Superior temporal gyrus (tissue), 1 donor: ENCODE measurements at regions not wholly inside any gene's neighbourhood (a gene's known extent, or its start where the extent isn't known, plus 50 kb on each side); places are given as distances from the start of the nearest gene placed in this dataset.

ENCODE experiments used
- DNase-seq: peaks from one replicate; pipeline ENCODE4 v3.0.0-alpha.2; 2016; ENCODE audit errors: extremely low spot score

DNA sequence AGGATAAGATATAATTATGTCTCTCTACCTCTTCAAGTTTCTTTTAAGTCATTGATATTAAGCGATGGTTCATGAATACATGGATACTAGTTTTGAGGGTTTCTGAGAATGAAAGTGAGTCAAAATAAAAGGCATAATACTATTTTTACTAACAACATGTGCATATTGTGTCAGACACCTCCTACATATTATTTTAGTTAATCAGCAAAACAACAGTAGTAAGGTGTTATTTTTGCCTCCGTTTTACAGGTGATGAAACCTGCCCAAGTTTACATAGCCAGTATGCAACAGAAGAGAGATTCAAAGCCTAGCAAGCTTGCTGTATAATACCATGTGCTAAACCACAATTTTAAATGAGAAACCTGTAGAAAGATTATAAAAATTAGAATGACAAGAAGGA lies 544.1 kb downstream of the EPHA5 start:
- DNase-seq, result no peak

DNA sequence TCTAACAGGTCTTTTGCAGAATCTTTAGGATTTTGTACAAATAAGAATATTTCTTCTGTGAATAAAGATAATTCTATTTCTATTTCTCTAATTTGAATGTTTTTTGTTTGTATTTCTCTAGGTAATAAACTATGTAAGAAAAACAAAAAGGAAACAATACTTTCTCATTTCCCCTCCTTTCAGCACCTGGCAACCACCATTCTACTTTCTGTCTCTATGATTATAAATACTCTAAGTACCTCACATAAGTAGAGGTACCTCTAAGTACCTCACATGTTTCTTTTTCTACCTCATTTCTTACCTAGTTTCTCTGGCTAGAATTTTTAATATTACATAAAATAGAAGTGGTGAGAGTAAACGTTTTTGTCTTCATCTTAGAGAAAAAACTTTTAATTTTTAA lies 550.0 kb downstream of the EPHA5 start:
- no peak for DNase-seq

- no peak for DNase-seq
These were observed 567.9 kb downstream of the EPHA5 start for GRCh38 chr4:65102419-65102818.

- DNase-seq, result no peak
These were observed 573.7 kb downstream of the EPHA5 start for GRCh38 chr4:65096630-65097029.

- no peak for DNase-seq
These were observed 580.6 kb downstream of the EPHA5 start for GRCh38 chr4:65089666-65090065.

- DNase-seq, result no peak
These were observed 587.2 kb downstream of the EPHA5 start for GRCh38 chr4:65083076-65083475.

DNA sequence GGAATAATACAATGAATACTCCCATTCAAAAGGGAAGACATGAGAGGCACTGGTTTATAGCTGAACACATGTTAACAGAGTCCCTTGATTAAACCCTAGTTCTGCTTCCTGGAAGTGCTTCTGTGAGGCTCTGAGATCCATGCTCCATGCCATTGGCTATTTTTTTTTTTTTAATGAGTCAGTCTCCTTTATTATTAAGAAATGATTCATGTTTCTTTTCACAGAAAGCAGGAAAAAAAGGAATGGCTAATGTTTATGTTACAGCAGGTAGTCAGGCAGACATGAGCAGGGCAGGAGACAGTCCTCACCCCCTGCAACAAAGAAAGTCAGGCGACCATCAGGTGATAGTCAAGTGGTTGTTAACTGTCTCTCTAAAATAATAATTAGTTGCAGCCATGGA lies 598.7 kb downstream of the EPHA5 start:
- no peak for DNase-seq

DNA sequence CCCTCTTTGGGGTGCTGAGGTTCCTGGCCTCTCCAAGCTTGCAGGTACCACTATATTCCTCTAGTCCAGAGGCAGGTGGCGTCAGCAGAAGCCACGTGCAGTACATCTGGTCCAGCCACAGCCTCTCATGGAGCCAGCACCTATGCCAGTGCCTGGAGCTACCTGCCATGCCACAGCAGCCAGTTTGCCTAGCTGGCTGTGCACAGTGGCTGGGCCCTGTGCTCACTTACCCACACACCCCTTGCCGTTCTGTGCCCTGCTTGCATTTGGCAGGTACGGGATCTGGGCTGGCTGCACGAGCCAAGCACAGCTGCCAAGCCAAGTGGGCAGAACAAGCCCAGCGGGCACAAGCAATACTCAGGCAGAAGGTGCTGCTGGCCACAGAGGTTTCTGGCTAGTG lies 601.1 kb downstream of the EPHA5 start:
- no peak for DNase-seq

DNA sequence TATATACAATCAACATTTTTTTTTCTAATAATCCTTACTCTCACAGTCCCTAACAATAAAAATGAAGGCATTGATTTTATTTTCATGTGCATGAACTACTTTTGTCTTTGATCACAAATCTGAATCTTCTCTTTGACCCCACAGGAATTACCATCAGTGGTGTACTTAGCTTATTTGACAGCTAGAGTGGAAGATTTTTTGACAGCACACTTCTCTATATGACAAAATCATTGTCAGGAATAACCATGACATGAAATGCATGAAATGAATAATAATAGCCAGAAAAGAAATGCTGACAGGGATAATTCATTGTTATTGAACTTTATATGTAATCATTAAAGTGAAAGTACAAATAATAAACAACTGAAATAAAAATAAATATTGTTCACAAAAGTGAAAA lies 604.2 kb downstream of the EPHA5 start:
- no peak for DNase-seq

- no peak for DNase-seq
These were observed 606.7 kb downstream of the EPHA5 start for GRCh38 chr4:65063601-65064000.

- DNase-seq, result no peak
These were observed 619.5 kb downstream of the EPHA5 start for GRCh38 chr4:65050786-65051185.

DNA sequence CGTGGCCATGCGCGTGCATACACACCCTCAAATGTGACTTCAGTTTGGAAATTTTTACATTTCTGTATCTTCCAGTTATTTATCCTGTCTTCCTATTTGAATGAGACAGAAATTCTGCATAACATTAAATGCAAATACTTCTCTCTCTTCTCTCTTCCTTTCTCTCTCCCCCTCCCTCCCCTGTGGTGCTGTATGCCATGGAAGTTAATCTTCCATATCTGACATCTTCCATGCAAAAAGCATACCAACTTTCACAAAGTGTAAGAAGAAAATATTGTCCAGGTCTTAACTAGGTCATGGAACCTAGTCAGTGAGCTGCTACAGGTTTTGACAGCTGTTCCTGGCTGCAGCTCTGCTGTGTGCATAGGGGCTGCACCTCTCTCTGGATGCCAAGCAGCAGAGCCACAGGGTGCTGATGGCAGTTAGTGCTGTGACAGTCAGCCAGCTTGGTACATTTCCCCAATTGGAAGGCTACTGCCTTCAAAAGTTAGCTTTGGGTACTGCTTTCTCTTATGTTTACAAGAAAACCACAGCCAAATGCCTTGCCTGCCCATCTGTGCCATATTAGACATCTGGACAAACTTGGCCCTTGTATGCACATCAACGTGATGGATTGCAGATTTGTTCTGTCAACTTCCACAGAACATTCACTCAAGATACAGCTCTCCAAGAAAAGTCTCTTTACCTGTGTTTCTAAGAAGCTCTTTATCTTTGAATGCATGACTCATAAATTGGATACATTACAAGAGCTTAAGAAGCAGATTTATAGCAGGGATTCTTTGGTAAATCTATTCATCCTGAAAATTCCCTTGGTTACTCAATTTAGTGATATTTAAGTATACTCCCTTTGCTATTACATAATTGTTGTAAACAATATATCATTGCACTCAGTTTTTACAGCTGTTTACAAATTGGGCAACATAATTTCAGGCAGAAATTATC lies 623.8 kb downstream of the EPHA5 start:
- DNase-seq, result peak; percentile 22

- DNase-seq, result no peak
These were observed 624.6 kb upstream of the TECRL start for GRCh38 chr4:65033899-65034298.

GRCh38 chr4:65028592-65028991 lies 619.3 kb upstream of the TECRL start:
- DNase-seq, result no peak

- DNase-seq, result no peak
These were observed 614.8 kb upstream of the TECRL start for GRCh38 chr4:65023883-65024670.

- DNase-seq, result no peak
These were observed 613.8 kb upstream of the TECRL start for GRCh38 chr4:65023081-65023480.

GRCh38 chr4:65021737-65022136 lies 612.5 kb upstream of the TECRL start:
- no peak for DNase-seq

GRCh38 chr4:65021149-65021548 lies 611.9 kb upstream of the TECRL start:
- no peak for DNase-seq

DNA sequence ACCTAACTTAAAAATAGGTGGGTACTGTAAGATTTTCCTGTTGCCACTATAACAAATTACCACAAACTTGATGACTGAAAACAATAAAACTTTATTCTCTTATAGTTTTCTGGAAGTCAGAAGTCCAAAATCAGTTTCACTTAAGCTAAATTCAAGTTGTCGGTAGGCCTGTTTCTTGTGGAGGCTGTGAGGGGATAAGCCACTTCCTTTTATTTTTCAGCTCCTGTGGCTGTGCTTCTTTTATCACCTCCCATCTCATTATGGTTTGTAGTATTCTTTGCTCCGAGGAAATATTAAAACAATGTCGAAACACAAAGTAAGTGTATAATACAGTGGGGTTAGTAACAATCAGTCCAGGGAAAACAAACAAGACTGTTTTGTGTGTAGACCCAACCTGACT lies 610.5 kb upstream of the TECRL start:
- no peak for DNase-seq

GRCh38 chr4:65018313-65018712 lies 609.1 kb upstream of the TECRL start:
- DNase-seq, result no peak

DNA sequence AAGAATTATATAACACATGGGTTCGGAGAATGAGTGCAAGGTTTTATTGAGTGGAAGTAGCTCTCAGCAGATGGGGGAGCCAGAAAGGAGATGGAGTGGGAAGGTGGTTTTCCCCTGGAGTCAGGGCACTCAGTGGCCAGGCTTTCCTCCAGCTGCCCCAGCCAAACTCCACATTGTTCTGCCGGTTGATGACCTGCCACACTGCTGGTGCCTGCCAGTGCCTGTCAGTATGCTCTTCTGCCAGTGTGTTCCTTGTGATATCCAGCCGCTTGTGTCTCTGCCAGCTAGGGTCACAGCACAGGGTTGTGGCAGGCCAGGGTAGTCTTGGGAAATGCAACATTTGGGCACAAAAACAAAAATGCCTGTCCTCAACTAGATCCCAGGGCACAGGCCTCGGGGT lies 604.8 kb upstream of the TECRL start:
- no peak for DNase-seq

- DNase-seq, result peak; percentile 40
These were observed 598.7 kb upstream of the TECRL start for GRCh38 chr4:65007841-65008439.

- DNase-seq, result no peak
These were observed 565.9 kb upstream of the TECRL start for GRCh38 chr4:64975177-64975576.
